Limb (tissue), 2 donors: ENCODE measurements at regions not wholly inside any gene's neighbourhood (a gene's known extent, or its start where the extent isn't known, plus 50 kb on each side); places are given as distances from the start of the nearest gene placed in this dataset.
A peak's percentile ranks its signal among the peaks of the same experiment; 100 is the strongest.
"Not testable (repeated sequence)": the region's sequence is repeated elsewhere in the genome, so short reads cannot be mapped to it uniquely, and the experiment has no call there.

Source experiments
- DNase-seq, 2 donors: peaks; one replicate each; pipeline ENCODE4 v3.0.0-alpha.2; 2016; ENCODE audit errors: extremely low spot score in 2 of 2

DNA sequence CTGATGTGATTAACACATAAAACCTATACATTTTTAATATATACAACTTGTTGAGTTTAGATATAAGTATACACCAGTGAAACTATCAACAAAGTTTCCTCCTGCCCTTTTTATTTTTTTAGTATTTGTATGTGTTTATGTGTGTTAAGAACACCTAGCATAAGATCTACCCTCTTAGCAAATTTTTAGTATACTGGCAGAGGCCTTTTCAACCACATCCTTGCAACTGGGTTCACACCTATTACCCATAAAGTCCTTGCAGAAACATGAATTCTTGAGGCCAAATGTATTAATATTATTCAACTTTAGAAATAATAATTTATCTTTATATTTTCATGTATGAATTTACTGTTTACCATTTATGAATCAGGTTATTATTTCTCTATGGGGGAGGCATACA, 119.7 kb upstream of the CRIM1 start:
- DNase-seq, result no peak

DNA sequence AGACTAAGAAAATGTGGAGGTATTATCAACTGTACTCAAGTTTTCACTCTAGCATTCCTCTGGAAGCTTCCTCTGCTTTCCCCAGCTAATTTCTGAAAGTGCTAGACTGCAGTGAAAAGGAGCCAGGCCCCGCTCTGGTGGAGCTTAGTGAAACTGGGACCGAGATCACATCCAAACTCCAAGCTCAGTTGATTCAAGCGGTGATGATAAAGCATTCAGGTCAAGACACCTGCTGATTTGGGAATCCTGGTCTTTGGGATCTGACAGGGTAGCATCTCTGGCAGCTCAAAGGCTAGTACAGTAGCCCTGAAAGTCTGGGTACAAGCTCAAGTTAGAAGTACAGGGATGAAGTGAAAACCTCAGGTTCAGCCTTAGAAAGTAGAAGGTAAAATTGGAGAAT, 120.2 kb upstream of the CRIM1 start:
- DNase-seq, result no peak

DNA sequence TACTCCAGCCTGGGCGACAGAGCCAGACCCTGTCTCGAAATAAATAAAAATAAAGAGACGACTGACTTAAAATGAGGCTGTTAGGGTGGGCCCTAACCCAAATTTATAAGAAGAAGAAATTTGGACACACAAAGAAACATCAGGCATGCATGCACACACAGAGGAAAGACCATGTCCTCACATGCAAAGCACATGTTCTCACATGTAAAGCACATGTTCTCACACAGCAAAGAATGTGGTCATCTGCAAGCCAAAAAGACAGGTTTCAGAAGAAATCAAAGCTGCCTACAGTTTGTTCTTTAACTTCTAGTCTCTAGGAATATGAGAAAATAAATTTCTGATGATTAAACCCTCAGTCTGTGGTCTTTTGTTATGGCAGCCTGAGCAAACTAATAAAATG, 132.3 kb upstream of the CRIM1 start:
- no peak for DNase-seq

GRCh38 chr2:36222485-36222884, 133.1 kb upstream of the CRIM1 start:
- DNase-seq, result no peak

GRCh38 chr2:36214691-36215090, 140.9 kb upstream of the CRIM1 start:
- peak in 1 of 2 donors; percentile 14 for DNase-seq

GRCh38 chr2:36203366-36203765, 152.2 kb upstream of the CRIM1 start:
- DNase-seq, result no peak

- no peak for DNase-seq
Observed at GRCh38 chr2:36197181-36197971, 158.2 kb upstream of the CRIM1 start.

DNA sequence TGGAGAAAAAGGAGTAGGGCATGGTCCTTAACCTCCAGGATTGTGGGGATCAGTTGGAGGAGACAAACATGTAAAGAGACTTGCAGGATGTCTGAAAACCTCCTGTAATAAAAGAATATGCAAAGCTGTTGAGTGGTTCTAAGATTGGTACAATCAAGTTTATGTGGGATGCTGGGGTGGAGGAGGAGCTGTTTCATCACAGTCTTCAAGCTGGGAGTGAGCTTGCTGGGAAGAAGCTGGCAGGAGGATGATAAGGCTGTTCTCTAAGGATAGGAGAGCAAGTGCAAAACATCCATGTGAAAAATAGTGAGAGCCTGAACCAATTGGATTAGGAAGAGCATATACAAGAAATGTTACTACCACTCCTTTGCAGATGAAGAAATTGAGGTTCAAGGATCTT, 161.9 kb upstream of the CRIM1 start:
- no peak for DNase-seq

- DNase-seq, result no peak
Observed at GRCh38 chr2:36192983-36193382, 162.6 kb upstream of the CRIM1 start.

DNA sequence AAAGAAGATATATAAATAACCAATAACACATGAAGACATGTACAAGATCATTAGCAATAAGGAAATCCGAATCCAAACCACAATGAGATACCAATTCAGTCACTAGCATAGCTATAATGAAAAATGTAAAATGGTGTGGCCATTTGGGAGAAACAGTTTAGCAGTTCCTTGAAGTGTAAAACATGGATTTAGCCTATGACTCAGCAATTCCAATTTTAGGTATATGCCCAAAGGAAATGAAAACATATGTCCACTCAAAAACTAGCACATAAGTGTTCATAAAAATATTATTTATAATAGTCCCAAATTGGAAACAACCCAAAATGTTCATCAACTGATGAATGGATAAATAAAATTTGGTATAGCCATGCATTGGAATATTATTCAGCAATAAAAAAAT, 165.5 kb upstream of the CRIM1 start:
- DNase-seq, result no peak

- DNase-seq, result no peak
Observed at GRCh38 chr2:36185624-36186023, 170.0 kb upstream of the CRIM1 start.

DNA sequence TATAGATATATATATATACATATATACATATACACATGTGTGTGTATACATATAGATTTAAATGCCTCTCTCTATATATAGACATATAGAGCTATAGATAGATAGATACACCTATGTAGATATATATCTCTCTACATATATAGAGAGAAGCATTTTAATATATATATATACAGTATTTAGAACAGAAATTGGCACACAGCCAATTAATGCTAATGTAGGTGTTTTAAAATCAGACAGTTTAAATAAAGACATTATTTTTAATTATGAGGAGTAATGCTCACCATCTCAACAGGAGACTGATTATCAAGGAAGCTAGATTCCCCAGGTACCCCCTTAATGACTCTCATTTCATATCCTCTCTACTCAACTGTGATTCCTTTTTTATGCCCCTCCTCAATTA, 170.7 kb upstream of the CRIM1 start:
- DNase-seq, result no peak

DNA sequence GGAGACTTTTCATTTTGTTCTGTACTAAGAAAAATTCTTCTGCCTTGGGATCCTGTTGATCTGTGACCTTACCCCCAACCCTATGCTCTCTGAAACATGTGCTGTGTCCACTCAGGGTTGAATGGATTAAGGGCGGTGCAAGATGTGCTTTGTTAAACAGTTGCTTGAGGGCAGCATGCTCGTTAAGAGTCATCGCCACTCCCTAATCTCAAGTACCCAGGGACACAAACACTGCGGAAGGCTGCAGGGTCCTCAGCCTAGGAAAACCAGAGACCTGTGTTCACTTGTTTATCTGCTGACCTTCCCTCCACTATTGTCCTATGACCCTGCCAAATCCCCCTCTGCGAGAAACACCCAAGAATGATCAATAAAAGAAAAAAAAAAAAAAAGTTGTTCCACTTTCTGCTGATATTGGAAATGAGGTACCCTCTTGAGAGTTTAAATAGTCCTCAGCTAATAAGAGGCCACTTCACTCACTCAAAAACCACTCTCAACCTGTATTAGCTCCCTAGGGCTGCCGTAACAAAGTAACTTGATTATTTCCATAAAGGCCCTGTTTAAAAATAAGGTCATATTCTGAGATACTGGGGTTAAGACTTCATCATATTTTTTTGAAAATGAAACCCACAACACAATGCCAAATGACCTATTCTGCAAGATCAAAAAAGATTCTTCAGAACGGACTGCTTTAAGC, 174.6 kb upstream of the CRIM1 start:
- not testable (repeated sequence) for DNase-seq

DNA sequence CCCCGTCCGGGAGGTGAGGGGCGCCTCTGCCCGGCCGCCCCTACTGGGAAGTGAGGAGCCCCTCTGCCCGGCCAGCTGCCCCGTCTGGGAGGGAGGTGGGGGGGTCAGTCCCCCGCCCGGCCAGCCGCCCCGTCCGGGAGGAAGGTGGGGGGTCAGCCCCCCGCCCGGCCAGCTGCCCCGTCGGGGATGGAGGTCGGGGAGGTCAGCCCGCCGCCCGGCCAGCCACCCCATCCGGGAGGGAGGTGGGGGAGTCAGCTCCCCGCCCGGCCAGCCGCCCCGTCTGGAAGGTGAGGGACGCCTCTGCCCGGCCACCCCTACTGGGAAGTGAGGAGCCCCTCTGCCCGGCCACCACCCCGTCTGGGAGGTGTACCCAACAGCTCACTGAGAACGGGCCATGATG, 175.3 kb upstream of the CRIM1 start:
- DNase-seq, result not testable (repeated sequence)

DNA sequence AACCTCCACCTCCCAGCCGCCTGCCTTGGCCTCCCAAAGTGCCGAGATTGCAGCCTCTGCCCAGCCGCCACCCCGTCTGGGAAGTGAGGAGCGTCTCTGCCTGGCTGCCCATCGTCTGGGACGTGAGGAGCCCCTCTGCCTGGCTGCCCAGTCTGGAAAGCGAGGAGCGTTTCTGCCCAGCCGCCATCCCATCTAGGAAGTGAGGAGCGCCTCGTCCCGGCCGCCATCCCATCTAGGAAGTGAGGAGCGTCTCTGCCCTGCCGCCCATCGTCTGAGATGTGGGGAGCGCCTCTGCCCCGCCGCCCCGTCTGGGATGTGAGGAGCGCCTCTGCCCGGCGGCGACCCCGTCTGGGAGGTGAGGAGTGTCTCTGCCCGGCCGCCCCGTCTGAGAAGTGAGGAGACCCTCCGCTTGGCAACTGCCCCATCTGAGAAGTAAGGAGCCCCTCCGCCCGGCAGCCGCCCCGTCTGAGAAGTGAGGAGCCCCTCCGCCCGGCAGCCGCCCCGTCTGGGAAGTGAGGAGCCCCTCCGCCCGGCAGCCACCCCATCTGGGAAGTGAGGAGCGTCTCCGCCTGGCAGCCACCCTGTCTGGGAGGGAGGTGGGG, 175.8 kb upstream of the CRIM1 start:
- DNase-seq, result not testable (repeated sequence)

DNA sequence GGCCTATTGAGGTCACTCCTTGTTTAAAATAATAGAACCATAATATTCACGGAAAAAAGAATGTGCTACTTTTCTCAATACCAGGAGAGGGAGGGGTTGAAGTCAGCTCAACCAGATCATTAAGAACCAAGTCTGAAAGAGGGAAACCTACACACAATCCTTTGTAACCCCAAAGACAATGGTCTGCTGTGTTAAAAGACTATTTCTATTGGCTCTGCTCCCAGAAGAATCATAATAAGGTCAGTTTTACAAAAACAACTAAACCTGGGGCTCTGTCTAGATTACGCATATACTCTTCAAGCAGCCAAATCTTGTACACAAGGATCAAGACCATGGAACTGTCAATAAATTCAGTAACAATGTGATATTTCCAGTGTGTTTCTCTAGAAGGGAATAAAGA, 177.2 kb upstream of the CRIM1 start:
- no peak for DNase-seq

- no peak for DNase-seq
Observed at GRCh38 chr2:36177282-36177681, 178.3 kb upstream of the CRIM1 start.

GRCh38 chr2:36174920-36175319, 180.7 kb upstream of the CRIM1 start:
- no peak for DNase-seq

DNA sequence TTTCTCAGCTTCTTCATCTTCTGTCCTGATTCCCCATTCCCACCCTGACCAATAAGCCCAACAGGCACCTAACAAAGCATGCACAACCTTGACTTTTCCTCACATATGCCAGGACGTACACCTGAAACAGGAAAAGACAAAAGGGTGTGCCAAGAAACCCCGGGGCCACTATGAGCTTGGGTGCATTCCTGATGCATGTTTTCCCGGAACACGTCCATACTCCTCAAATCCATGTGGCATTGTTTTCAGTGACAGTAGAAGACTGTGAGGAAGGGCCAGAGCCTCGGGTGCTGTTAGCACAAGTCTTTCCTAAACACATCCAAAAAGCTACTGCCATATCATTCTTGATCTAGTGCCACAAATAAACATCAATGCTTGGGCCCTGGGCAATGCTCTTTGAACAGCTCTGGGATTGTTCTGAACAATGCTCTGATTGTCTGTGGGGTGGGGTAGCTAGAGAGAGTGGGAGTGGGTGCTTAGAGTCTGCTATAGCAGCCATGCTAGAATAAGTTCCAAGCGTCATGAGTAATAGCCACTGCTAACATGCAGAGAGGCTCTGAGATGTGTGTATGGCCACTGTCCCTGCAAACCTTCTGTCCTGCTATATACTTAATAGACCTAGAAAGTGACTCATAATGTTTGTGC, 181.7 kb upstream of the CRIM1 start:
- no peak for DNase-seq

- no peak for DNase-seq
Observed at GRCh38 chr2:36172824-36173223, 182.8 kb upstream of the CRIM1 start.

GRCh38 chr2:36170805-36171204, 184.8 kb upstream of the CRIM1 start:
- DNase-seq, result no peak

DNA sequence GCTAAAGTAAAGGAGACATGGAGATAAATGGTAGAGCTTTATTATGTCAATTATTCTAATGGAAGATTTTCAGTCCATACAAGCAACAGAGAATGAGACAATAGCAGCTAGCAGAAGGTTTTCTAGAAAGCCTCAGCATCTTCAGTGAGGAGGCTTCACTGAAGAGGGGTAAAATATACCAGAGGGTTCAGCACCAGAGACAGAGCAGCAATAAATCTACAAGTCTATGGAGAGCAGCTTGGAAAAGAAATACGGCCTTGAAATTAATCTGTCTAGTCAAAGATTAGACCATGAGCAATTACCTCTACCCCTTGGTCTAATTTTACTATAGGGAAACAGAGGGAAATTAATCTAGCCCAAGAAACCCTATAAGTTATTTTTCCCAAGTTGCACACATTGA, 185.7 kb upstream of the CRIM1 start:
- no peak for DNase-seq
